ENCODE measurements at regions not wholly inside any gene's neighbourhood (a gene's known extent, or its start where the extent isn't known, plus 50 kb on each side); places are given as distances from the start of the nearest gene placed in this dataset.
"Not testable (repeated sequence)": the region's sequence is repeated elsewhere in the genome, so short reads cannot be mapped to it uniquely, and the experiment has no call there.

DNA sequence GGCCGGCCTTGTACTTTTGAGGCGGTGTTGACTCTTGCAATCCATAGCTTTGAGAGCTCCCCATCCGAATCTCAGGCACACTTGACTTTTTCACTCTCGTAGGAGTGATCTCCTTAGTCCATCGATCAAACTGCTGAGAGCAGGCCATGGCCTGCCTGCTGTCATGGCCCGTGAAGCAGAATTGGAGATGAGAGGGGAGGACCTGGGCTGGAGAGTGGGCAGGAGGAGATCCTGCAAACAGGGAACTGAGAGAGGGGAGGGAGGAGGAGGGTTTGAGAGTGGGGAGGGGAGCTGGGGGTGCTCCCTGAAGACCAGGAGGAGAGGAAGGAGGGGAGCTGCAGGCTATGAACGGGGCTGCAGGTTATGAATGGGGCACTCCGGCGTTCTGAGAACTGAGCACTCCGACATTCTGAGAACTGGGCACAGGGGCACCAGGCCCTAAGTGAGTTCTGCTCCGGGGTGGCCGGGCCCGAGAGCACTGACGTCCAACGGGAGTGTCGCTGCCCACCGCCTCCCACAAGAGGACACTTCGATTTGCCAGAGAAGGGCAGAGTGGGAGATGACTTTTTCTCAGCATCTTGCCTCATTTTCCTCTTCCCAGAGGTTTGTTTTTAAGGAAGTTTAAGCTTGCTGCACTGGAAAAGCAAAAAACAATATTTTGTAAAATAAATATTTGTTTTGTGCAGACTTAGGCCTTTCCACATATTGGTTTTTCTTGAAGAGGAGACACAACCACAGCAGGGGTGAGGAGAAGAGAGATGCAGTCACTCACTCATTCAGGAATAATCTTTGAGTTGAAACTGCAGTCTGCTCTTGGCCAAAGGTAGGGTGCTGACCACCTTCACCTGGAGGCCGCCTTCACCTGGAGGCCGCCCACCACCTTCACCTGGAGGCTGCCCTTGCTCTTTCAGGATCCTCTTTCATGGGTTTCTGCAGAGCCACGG is 194.2 kb downstream of the NPIPB11 start:
- not testable (repeated sequence) for DNase-seq

DNA sequence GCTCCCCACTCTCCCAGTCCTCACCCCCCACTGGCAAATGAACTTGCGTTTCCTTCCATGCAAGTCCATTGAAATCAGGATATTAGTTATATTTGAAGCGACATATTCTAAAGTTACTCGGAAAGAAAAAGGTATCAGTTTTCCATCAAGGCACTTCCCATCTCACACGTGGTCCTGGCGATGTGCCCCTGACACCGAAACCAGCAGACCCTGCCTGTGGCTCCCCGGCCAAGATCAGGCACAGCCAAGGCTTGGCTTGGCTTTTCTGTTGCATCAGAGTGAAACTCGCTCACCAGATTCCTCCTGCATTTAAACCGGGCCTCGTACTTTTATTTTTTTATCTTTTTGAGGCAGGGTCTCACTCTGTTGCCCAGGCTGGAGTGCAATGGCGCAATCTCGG is 195.1 kb downstream of the NPIPB11 start:
- not testable (repeated sequence) for DNase-seq

DNA sequence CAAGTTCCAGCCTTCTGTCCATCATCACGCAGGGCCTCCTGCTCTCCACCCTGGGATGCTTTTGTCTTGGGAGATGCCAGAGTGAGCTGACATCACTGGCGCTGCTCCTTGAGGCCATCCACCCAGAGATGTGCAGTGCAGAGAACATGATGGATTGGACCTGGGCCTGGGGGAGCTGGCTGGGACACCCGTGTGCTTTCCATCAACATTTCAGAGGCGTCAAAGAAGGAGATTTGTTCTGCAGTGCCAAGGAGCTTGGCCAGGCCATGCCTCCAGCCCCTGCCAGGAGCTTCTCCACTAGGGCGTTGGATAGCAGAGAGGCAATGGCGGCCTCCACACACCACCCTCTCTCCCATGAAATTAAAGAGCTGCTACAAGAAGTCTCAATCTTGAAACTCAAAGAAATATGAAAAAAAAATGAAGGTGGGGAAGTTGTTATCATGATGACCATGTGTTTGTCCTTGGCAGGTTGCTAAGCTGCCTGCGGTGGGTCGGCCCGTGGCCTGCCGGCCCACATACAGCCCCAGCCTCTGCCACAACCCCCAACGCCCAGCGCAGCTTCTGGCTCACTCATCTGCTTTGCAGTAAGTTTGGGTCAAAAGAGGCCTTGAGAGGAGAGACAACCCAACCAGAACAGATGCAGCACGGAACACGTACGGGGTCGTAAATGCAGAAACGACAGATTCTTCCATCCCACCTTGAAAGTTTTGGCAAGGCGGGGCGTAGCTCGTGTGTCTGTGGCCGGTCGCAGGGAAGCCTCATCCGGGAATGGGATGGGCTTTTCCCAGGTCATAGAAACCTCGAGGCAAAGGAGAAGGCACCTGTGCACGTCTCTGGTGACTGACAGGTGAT is 196.0 kb downstream of the NPIPB11 start:
- DNase-seq, result not testable (repeated sequence)

DNA sequence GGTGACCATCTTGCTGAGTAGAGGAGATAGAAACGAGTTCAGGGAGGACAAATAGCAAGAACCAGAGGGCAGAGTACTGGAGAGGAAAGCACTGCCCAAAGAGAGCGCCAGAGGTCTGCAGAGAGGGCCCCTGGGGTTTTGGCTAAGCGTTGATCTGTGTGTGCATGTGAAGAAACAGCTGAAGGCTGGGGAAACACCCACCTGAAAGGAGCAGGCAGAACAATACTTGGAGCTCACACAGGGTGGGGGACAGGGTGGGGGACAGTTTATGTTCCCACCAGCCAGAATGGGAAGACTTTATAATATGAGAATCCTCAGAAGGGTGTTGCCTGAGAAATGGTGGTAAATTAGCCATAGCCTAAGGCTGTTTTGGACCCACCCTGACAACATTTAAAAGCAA is 200.4 kb downstream of the NPIPB11 start:
- not testable (repeated sequence) for DNase-seq

DNA sequence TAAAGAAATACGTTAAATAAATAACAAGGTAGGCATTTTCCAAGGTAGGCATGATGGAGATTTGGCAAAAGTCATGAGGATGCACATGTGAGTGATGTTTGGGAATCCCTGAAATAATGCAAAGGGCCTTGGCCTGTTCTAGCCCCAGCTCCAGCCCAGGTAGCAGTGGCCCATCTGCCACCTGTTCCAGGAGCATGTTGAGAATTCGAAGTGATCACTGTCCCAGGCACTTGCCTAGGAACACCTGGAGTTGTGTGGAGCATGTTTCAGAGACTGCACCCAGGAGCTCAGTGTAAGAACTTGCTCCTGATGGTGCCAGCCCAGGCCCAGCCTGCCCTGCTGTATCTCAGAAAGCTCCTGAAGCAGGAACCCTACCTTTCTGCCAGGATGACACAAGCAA is 201.4 kb downstream of the NPIPB11 start:
- not testable (repeated sequence) for DNase-seq

DNA sequence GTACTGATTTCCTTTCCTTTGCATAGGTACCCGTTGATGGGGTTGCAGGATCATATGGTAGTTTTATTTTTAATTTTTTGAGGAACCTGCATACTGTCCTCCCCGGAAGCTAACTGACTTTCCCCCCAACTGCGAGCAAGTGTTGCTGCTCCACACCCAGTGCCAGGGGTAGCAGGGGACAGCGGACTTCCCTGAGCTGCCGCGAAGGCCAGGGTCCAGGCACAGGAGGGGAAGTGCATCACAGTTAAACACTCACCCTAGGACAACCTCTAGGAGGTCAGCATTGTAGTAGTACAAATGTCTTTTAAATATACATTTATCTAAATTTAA is 201.7 kb downstream of the NPIPB11 start:
- no peak for DNase-seq

DNA sequence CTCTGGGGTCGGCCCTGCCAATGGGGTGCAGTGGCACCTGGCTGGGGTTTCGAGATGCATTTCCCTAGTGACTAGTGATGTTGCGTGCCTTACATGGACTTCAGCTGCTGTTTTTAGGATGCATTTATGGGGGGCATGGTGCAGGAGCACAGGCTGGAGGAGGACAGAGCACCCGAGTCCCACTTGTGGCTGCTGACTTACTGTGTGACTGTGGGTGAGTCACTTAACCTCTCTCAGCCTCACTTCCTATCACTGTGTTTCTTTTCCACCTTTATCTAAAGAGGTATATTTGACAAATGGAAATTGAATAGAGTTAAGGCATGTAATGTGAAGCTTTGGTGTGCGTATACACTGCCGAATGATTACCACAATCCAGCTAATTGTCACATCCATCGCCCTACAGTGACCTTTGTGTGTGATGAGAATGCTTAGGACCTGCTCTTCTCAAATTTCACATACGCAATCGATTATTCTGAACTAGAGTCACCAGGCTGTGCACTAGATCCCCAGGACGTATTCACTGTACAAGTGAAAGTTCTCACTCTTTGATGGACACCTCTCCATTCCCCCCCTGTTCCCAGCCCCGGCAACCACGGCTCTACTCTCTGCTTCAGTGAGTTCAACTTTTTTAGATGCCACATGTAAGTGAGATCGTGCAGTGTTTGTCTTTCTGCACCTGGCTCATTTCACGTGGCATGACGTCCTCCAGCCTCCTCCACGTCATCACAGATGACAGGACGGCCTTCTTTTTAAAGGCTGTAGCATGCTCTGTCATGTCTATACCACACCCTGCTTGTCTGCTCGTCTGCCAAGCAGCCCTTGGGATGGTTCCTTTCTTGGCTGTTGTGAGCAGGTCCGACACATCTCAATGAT is 202.3 kb downstream of the NPIPB11 start:
- DNase-seq, result not testable (repeated sequence)

DNA sequence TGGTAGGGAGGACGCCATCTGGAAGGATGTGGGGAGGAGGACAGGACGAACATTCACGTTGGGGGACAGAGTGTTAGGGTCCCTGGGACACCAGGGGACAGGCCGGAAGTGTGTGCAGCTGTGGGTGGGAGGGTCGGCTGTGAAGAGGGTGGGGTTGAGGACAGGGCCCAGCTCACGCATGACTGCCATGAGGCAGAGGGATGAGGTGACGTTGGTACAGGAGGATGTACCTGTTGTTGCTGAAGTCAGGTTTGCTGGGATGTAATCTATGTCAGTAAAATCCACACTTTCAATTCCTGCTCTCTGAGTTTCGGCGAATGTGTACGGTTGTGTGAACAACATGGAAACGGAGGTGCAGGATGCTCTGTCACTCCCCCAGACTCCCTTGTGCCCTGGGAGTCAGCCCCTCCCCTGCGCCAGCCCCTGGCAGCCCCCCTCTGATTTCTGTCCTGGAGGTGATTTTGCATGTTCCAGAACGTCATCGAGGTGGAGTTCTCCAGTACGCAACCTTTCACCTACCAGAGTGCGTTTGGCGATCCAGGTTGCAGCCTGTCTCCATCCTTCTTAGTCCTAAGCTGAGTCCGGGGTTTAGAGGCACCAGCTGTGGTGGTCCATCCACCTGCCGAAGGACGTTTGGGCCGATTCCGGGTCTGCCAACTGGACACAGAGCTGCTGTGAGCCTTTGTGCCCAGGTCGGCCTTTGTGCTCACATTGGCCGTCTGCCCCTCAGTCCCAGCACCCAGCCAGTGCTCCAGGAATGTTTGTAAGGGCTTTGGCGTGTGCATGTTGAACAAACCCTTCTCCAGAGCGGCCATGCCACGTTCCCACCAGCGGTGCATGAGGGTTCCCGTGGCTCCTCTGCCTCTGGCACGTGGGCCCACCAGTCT is 203.2 kb downstream of the NPIPB11 start:
- DNase-seq, result not testable (repeated sequence)

DNA sequence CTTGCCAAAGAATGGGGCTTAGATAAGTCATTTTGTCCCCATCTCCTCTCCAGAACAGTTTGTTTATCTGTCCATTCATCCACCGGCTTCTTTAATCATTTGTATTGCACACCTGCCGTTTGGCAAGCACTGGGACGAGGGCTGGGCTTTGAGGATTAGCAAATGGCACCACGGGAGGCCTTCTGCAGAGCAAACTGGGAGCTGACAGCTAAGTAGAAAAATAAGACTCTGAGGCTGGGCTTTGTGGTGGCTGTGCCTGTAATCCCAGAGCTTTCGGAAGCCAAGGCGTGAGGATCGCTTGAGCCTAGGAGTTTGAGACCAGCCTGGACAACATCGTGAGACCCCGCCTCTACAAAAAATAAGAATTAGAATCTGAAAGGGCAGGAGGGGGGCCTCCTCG is 203.9 kb downstream of the NPIPB11 start:
- DNase-seq, result not testable (repeated sequence)

DNA sequence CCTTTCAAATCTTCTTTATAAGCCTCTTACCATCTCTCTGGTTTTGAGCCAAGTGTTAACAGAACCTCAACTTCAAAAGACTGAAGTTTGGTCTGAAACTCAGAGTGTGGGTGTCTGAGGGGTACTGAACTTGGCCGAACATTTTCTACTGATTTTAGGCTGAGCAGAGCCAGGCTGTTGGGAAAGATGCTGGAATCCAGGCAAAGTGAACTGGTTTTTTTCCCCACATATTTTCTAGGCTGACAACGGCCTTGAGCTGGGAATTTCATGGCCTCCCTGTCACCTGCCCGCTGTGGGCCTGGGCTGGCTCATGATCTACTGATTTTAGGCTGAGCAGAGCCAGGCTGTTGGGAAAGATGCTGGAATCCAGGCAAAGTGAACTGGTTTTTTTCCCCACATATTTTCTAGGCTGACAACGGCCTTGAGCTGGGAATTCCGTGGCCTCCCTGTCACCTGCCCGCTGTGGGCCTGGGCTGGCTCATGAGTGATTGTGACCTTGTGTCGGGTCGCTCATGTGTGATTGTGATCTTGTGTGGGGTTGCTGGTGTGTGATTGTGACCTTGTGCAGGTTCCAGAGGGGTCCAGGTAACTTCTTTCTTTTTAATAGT is 204.4 kb downstream of the NPIPB11 start:
- DNase-seq, result not testable (repeated sequence)

DNA sequence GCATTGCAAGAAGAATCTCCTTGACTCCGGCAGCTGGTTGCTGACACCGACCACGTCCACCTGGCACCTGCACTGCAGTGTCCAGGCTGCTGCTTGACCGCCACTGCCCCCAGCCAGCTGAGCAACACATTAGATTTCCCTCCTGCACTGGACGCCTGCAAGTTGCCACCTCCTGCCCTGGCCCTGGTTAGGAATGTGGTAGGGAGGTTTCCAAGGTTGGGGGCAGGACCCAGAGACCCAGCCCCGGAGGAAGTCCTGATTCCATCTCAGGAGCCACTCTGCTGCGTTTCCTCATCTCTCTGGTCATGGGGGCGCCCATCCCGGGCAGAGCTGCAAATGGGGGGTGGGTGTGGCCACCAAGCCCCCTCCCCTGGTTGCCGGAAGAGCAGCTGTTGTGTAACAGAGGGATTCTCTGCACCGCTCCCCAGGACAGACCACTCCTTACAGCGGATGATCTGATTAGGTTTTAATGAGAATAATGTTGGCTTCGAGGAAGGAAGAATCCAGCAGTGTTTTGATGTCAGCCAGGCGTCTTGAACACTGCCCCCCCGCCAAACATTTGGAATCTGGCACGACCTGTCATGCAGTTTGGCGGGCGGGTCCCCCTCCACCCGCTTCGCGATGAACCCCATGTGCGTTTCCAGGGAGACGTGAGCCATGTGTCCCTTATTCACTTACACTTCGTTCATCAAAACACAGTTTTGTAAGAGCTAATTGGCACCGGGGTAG is 205.1 kb downstream of the NPIPB11 start:
- DNase-seq, result not testable (repeated sequence)

DNA sequence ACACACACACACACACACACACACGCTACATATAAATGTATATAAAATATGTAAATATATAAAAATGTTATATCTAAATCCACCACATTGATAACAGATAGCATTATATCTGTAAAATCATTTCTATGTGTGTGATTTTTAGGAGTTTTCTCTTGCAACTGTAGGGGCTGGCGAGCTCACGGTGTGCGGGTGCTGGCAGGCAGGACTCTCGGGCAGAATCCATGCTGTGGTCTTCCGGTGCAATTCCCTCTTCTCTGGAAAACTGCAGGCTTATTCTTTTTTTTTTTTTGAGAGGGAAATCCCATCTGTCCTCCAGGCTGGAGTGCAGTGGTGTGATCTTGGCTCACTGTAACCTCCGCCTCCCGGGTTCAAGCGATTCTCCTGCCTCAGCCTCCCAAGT is 205.8 kb downstream of the NPIPB11 start:
- not testable (repeated sequence) for DNase-seq

DNA sequence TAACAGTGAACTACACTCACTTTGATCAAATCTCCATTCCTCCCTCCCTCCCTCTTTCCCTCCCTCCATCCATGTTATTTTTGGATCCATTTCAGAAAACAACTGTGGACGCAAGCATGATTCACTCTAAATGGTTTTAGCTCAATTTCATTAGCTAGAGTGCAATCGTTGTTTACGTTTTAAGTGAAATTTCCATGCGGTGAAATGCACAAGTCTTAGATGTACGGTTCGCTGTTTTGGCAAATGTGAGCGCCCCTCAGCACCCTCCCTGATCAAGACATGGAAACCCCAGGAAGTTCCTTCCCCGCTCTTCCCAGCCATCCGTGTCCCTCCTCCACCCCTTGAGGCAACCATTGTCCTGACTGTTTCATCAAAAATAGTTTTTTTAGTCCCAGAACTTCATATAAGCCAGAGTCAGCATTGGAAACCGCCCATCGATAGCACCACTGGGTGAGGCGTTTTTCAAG is 206.3 kb downstream of the NPIPB11 start:
- not testable (repeated sequence) for DNase-seq

DNA sequence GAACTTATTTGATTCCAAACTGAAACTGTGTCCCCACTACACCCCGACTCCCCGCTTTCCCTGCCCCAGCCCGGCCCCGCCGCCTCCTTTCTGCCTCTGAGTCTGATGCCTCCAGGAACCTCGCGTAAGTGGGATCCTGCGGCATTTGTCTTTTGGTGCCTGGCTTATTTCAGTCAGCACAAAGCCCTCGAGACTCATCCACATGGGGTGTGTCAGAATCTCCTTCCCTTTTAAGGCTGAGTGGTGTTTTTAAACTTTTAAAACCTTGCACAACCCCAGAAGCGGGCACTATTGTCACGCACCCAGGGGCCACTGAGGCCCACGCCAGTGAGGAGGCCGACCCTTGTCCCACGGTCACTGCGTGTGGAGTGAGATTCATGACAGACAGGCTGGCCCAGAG is 206.9 kb downstream of the NPIPB11 start:
- not testable (repeated sequence) for DNase-seq

DNA sequence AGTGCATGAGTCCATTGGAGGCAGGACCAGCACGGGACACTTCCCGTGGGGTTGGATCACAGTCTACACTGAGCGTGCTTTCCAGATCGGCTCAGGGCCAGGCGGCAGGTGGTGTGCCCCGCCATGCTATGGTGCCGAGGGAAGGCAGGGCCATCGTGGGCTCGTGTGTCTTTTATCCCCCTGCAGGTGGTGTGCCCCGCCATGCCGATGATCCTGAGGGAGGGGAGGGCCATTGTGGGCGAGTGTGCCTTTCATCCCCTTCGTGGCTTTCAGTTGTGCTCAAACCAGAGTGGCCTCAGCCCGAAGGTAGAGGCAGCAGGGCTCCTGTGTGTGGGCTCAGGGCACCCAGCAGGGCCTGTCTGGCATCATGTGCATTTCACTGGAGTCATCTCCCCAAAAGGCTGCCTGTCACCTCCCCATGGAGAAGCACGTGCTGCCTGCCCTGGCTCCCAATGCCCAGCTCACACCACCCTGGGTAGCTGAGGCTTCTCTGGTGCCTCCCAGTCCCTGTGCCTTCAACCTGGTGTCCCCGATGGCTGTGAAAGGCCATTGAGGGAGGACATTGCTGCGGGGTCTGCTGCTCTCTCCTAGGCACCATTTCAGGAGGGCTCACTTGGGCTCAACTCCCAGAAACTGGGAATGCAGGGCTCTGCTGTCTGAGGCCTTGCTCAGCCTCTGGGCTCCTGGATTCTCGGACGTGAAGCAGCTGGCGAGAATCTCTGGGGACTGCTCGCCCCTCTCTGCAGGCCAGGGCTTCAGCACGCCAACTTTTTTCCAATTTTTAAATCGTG is 207.6 kb downstream of the NPIPB11 start:
- no peak for DNase-seq

DNA sequence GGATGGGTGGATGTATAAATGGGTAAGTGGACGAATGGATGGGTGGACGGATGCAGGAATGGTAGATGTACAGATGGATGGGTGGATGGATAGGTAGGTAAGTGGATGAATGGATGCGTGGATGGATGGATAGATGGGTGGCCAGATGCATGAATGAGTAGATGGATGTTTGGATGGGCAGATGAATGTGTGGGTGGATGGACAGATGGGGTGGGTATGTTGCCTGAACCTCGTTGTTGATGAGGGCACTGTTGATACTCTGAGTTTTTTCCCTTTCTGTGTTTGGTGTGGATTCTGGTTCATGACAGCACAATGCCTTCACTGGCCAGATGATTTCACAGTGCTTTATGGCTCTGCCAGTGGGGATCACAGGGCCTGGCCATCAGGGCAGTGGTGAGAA is 208.3 kb downstream of the NPIPB11 start:
- no peak for DNase-seq

DNA sequence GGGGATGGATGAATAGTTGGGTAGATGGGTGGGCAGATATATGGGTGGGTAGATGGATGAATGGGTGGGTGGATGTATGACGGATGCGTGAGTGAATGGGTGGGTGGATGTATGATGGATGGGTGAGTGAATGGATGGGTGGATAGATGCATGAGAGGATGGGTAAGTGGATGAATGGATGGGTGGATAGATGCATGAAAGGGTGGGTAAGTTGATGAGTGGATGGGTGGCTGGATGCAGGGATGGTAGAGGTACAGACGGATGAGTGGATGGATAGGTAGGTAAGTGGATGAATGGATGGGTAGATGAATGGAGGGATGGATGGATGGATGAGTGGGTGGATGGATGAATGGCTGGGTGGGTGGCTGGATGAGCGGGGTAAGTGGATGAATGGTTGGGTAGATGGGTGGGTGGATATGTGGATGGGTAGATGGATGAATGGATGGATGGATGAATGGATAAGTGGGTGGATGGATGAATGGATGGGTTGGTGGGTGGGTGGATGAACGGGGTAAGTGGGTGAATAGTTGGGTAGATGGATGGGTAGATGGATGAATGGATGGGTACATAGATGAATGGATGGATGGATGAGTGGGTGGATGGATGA is 208.9 kb downstream of the NPIPB11 start:
- DNase-seq, result not testable (repeated sequence)

DNA sequence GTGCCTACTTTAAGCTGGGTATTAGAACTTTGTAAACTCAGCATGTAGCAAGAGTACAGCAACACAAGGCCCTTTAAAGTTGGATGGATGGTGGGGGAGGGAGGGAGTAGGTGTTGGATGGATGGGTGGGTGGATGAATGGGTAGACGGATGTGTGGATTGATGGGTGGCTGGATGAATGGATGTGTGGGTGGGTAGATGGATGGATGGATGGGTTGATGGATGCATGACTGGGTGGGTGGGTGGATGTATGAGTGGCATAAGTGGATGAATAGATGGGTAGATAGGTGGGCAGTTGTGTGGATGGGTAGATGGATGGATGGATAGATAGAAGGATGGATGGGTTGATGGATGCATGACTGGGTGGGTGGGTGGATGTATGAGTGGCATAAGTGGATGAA is 209.8 kb downstream of the NPIPB11 start:
- not testable (repeated sequence) for DNase-seq

Measured in GF-D8 (cell line).